Kidney epithelial cell (primary cell): ENCODE measurements at regions not wholly inside any gene's neighbourhood (a gene's known extent, or its start where the extent isn't known, plus 50 kb on each side); places are given as distances from the start of the nearest gene placed in this dataset.
"Not testable (repeated sequence)": the region's sequence is repeated elsewhere in the genome, so short reads cannot be mapped to it uniquely, and the experiment has no call there.

Source experiments
- DNase-seq: peaks from one replicate; pipeline ENCODE4 v3.0.0-alpha.2; 2010; ENCODE audit warnings: low read depth
- H3K27me3 ChIP-seq: 2 replicates; pipeline ENCODE4 v1.6.0; 2011; ENCODE audit warnings: low read length; ENCODE audit not compliant: control insufficient read depth, insufficient read depth
- H3K36me3 ChIP-seq: 2 replicates; pipeline ENCODE4 v1.5.1; 2011; ENCODE audit warnings: low read length; ENCODE audit not compliant: control insufficient read depth, insufficient read depth
- H3K4me3 ChIP-seq: 2 replicates; pipeline ENCODE4 v1.5.1; 2011; ENCODE audit warnings: low read depth, mild to moderate bottlenecking, control low read depth, low read length
- TF ChIP-seq, protein P1 (sequence below): IDR thresholded peaks from 2 replicates; pipeline ENCODE4 v1.5.1; 2011; ENCODE audit warnings: mild to moderate bottlenecking, moderate library complexity, low read length, control low read depth, inconsistent platforms; ENCODE audit not compliant: insufficient read depth, poor library complexity, severe bottlenecking

- TF ChIP-seq, protein P1, sequence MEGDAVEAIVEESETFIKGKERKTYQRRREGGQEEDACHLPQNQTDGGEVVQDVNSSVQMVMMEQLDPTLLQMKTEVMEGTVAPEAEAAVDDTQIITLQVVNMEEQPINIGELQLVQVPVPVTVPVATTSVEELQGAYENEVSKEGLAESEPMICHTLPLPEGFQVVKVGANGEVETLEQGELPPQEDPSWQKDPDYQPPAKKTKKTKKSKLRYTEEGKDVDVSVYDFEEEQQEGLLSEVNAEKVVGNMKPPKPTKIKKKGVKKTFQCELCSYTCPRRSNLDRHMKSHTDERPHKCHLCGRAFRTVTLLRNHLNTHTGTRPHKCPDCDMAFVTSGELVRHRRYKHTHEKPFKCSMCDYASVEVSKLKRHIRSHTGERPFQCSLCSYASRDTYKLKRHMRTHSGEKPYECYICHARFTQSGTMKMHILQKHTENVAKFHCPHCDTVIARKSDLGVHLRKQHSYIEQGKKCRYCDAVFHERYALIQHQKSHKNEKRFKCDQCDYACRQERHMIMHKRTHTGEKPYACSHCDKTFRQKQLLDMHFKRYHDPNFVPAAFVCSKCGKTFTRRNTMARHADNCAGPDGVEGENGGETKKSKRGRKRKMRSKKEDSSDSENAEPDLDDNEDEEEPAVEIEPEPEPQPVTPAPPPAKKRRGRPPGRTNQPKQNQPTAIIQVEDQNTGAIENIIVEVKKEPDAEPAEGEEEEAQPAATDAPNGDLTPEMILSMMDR: no peak
- DNase-seq: no peak
- H3K4me3 ChIP-seq: no peak overlapping the region
- H3K27me3 ChIP-seq: no peaks in the 10 kb centered on the region
- H3K36me3 ChIP-seq: no peaks in the 10 kb centered on the region
Measured at GRCh38 chr1:81509594-81509993, 291.1 kb upstream of the ADGRL2 start.

GRCh38 chr1:81506699-81507098 lies 294.0 kb upstream of the ADGRL2 start:
- no peak overlapping the region for H3K4me3 ChIP-seq
- no peak for DNase-seq
- H3K36me3 ChIP-seq: no peaks in the 10 kb centered on the region
- no peaks in the 10 kb centered on the region for H3K27me3 ChIP-seq
- TF ChIP-seq, protein P1: no peak

DNA sequence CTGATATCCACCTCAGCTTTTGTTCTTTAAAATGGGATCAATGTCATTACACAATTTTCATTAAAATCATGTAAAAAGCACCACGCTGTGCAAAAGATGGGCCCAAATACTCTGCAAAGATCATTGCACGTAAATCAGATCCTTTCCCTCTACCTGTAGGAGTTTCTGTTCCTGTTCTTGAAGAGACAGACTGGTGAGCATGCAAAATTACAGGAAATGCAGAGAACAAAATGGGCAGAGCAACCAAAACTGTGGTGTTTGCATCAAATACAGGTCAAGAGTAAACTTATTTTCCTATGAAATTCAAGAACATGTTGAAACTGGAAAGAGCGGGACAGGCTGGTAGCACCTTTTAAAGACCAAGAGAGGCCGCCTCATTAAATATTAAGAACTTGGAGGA lies 294.9 kb upstream of the ADGRL2 start:
- Histone ChIP-seq H3K27me3 (no peaks in the 10 kb centered on the region), H3K36me3 (no peaks in the 10 kb centered on the region), H3K4me3 (no peak overlapping the region)
- DNase-seq: no peak
- TF ChIP-seq, protein P1: no peak

GRCh38 chr1:81504820-81505219 lies 295.9 kb upstream of the ADGRL2 start:
- not testable (repeated sequence) for H3K4me3 ChIP-seq, H3K36me3 ChIP-seq, DNase-seq, H3K27me3 ChIP-seq

- not testable (repeated sequence) for H3K27me3 ChIP-seq
Measured at GRCh38 chr1:81502705-81503104, 298.0 kb upstream of the ADGRL2 start.

GRCh38 chr1:81501485-81501884 lies 299.2 kb upstream of the ADGRL2 start:
- not testable (repeated sequence) for H3K36me3 ChIP-seq, DNase-seq, H3K4me3 ChIP-seq, H3K27me3 ChIP-seq

More at GRCh38 chr1:81502705-81503104, 298.0 kb upstream of the ADGRL2 start:
- not testable (repeated sequence) for H3K36me3 ChIP-seq, DNase-seq, H3K4me3 ChIP-seq

GRCh38 chr1:81499487-81499886 lies 301.2 kb upstream of the ADGRL2 start:
- H3K27me3 ChIP-seq: no peaks in the 10 kb centered on the region
- TF ChIP-seq, protein P1: no peak
- no peaks in the 10 kb centered on the region for H3K36me3 ChIP-seq
- H3K4me3 ChIP-seq: no peak overlapping the region
- no peak for DNase-seq
